Stimulated activated CD8-positive, alpha-beta memory T cell treated with anti-CD3 and anti-CD28 coated beads, Interleukin-4, amount 100 ng/mL, for 1 hour (primary cell): ENCODE measurements at regions not wholly inside any gene's neighbourhood (a gene's known extent, or its start where the extent isn't known, plus 50 kb on each side); places are given as distances from the start of the nearest gene placed in this dataset.
"Not testable (repeated sequence)": the region's sequence is repeated elsewhere in the genome, so short reads cannot be mapped to it uniquely, and the experiment has no call there.

ENCODE experiments used
- DNase-seq, 2 donors: peaks; one replicate each; pipeline ENCODE4 v3.0.0-alpha.2; 2020; ENCODE audit warnings: low read depth in 2 of 2, low spot score in 1 of 2

GRCh38 chr1:146729642-146730344 is 208.3 kb upstream of the NBPF12 start:
- DNase-seq, result not testable (repeated sequence)

GRCh38 chr1:146715054-146715453 is 223.1 kb upstream of the NBPF12 start:
- not testable (repeated sequence) for DNase-seq

GRCh38 chr1:146710838-146711521 is 227.1 kb upstream of the NBPF12 start:
- not testable (repeated sequence) for DNase-seq

- not testable (repeated sequence) for DNase-seq
Observed at GRCh38 chr1:146709302-146709701, 228.8 kb upstream of the NBPF12 start.

- DNase-seq, result not testable (repeated sequence)
Observed at GRCh38 chr1:146704162-146704724, 233.9 kb upstream of the NBPF12 start.

- not testable (repeated sequence) for DNase-seq
Observed at GRCh38 chr1:146701320-146701719, 236.8 kb upstream of the NBPF12 start.

GRCh38 chr1:146695388-146695787 is 242.7 kb upstream of the NBPF12 start:
- not testable (repeated sequence) for DNase-seq

- DNase-seq, result not testable (repeated sequence)
Observed at GRCh38 chr1:146691798-146692197, 246.3 kb upstream of the NBPF12 start.

GRCh38 chr1:146688893-146689292 is 249.2 kb upstream of the NBPF12 start:
- not testable (repeated sequence) for DNase-seq

GRCh38 chr1:146686777-146687366 is 251.3 kb upstream of the NBPF12 start:
- not testable (repeated sequence) for DNase-seq

GRCh38 chr1:146683126-146683429 is 255.0 kb upstream of the NBPF12 start:
- DNase-seq, result not testable (repeated sequence)

- not testable (repeated sequence) for DNase-seq
Observed at GRCh38 chr1:146682227-146683125, 255.6 kb upstream of the NBPF12 start.

GRCh38 chr1:146673729-146674299 is 264.3 kb upstream of the NBPF12 start:
- DNase-seq, result not testable (repeated sequence)

GRCh38 chr1:146672608-146673007 is 265.5 kb upstream of the NBPF12 start:
- DNase-seq, result not testable (repeated sequence)

GRCh38 chr1:146671588-146671987 is 266.5 kb upstream of the NBPF12 start:
- DNase-seq, result not testable (repeated sequence)

- not testable (repeated sequence) for DNase-seq
Observed at GRCh38 chr1:146670832-146671566, 267.1 kb upstream of the NBPF12 start.

GRCh38 chr1:146666275-146666674 is 271.8 kb upstream of the NBPF12 start:
- not testable (repeated sequence) for DNase-seq

- DNase-seq, result not testable (repeated sequence)
Observed at GRCh38 chr1:146660242-146660641, 277.9 kb upstream of the NBPF12 start.

- DNase-seq, result not testable (repeated sequence)
Observed at GRCh38 chr1:146656356-146657060, 281.6 kb upstream of the NBPF12 start.
